ENCODE measurements at regions not wholly inside any gene's neighbourhood (a gene's known extent, or its start where the extent isn't known, plus 50 kb on each side); places are given as distances from the start of the nearest gene placed in this dataset.

- TF ChIP-seq CTCF (IDR thresholded peaks at IDR 0.05; ENCODE audit: low read depth, low read length, missing input control), result no peak
- no peak for TF ChIP-seq YY1 (IDR thresholded peaks at IDR 0.05)
- no peak for TF ChIP-seq GABPA (IDR thresholded peaks at IDR 0.05 in 1 of 2, conservative IDR thresholded peaks at IDR 0.05 in 1 of 2)
Observed at GRCh38 chr13:55577082-55577846, 1563.5 kb upstream of the PRR20A start.
